ENCODE measurements at regions not wholly inside any gene's neighbourhood (a gene's known extent, or its start where the extent isn't known, plus 50 kb on each side); places are given as distances from the start of the nearest gene placed in this dataset.
"Not testable (repeated sequence)": the region's sequence is repeated elsewhere in the genome, so short reads cannot be mapped to it uniquely, and the experiment has no call there.

DNA sequence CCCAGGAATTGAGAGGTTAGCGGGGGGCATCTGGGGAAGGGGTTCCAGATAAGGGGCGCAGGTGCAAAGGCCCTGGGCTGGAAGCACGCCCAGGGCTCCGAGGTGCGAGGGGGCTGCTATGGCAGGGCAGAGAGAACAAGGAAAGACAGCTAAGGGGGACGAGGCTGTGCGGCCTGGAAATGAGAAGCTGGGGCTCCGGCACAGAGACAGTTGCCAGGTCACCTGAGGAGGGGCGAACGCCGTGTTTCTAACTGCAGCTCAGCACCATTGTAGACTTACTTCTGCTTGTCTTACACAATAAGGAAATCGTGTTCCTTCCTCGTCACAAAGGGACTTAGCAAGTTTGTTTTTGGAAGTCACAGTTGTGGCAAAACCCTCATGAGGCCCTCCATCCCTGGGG lies 68.9 kb upstream of the TBXT start:
- H3K4me3 ChIP-seq (ENCODE audit: low read depth in 1 of 2, low read length in 2 of 2) = no peak overlapping the region
- no peak overlapping the region for H3K9ac ChIP-seq (ENCODE audit: low read length)
- H3K27me3 ChIP-seq (ENCODE audit: control insufficient read depth in 1 of 2, insufficient read depth in 2 of 2, low read length in 2 of 2) = no peaks in the 10 kb centered on the region
- H3K9me3 ChIP-seq (ENCODE audit: low read length) = no peaks in the 10 kb centered on the region
- H3K27ac ChIP-seq (ENCODE audit: low read depth, low read length) = no peak overlapping the region
- H3K4me1 ChIP-seq (ENCODE audit: insufficient read depth, low read length) = no peaks in the 10 kb centered on the region
- no peaks in the 10 kb centered on the region for H3K36me3 ChIP-seq (ENCODE audit: insufficient read depth, low read length)

- Histone ChIP-seq H3K36me3 (ENCODE audit: insufficient read depth, low read length) (no peaks in the 10 kb centered on the region), H3K4me1 (ENCODE audit: insufficient read depth, low read length) (no peaks in the 10 kb centered on the region), H3K4me3 (ENCODE audit: low read depth in 1 of 2, low read length in 2 of 2) (no peak overlapping the region), H3K27me3 (ENCODE audit: control insufficient read depth in 1 of 2, insufficient read depth in 2 of 2, low read length in 2 of 2) (no peaks in the 10 kb centered on the region), H3K27ac (ENCODE audit: low read depth, low read length) (no peak overlapping the region), H3K9ac (ENCODE audit: low read length) (no peak overlapping the region), H3K9me3 (ENCODE audit: low read length) (no peaks in the 10 kb centered on the region)
These were observed 68.1 kb upstream of the TBXT start for GRCh38 chr6:166235666-166236292.

- peaks cover 10 to 13% of the 10 kb centered on the region in 2 donors for H3K27me3 ChIP-seq (ENCODE audit: control insufficient read depth in 1 of 2, insufficient read depth in 2 of 2, low read length in 2 of 2)
- H3K9me3 ChIP-seq (ENCODE audit: low read length) = not testable (repeated sequence)
These were observed 63.5 kb upstream of the TBXT start for GRCh38 chr6:166231181-166231580.

DNA sequence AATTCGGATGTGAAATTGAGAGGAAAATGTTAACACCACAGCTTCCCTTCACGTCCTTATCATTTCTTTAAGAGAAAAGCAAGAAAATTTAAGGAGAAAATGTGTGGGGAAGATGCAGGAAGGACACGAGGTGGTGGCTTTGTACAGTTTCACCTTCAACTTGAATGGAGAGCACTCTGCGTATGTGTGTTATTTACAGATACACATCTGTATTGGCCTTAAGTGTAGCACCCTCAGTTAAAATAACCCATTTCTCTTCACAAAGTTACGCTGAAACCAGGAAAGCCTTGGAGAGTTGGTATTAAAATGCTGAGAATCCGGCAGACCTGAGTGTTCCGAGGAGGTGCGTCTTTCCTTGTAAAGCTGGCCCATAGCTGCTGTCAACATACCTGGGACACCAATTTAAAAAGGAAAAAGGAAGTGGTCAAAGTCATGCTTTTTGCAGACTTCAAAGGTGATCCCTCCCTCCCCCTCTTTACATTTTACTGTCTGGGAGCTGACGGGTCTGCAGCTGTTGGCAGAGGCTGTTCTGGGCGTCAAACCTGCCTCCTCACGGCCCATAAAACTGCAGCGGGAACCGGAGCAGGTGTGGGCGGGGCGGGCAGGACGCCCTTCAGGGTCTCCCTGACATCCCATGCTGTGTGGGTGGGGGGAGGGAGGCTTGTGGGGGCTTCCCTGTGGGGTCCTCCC lies 61.3 kb upstream of the TBXT start:
- Histone ChIP-seq H3K36me3 (ENCODE audit: insufficient read depth, low read length) (no peaks in the 10 kb centered on the region), H3K27ac (ENCODE audit: low read depth, low read length) (no peak overlapping the region), H3K9me3 (ENCODE audit: low read length) (no peaks in the 10 kb centered on the region), H3K4me3 (ENCODE audit: low read depth in 1 of 2, low read length in 2 of 2) (no peak overlapping the region), H3K27me3 (ENCODE audit: control insufficient read depth in 1 of 2, insufficient read depth in 2 of 2, low read length in 2 of 2) (peaks cover 11 to 13% of the 10 kb centered on the region in 2 donors), H3K4me1 (ENCODE audit: insufficient read depth, low read length) (no peaks in the 10 kb centered on the region), H3K9ac (ENCODE audit: low read length) (no peak overlapping the region)

More at GRCh38 chr6:166231181-166231580, 63.5 kb upstream of the TBXT start:
- H3K4me3 ChIP-seq (ENCODE audit: low read depth in 1 of 2, low read length in 2 of 2); H3K36me3 ChIP-seq (ENCODE audit: insufficient read depth, low read length); H3K9ac ChIP-seq (ENCODE audit: low read length); H3K4me1 ChIP-seq (ENCODE audit: insufficient read depth, low read length); H3K27ac ChIP-seq (ENCODE audit: low read depth, low read length): not testable (repeated sequence)

- Histone ChIP-seq H3K4me1 (ENCODE audit: insufficient read depth, low read length) (no peaks in the 10 kb centered on the region), H3K27ac (ENCODE audit: low read depth, low read length) (no peak overlapping the region), H3K27me3 (ENCODE audit: control insufficient read depth in 1 of 2, insufficient read depth in 2 of 2, low read length in 2 of 2) (peaks cover 11 to 13% of the 10 kb centered on the region in 2 donors)
These were observed 60.8 kb upstream of the TBXT start for GRCh38 chr6:166228425-166228824.

GRCh38 chr6:166223079-166223478 lies 55.4 kb upstream of the TBXT start:
- H3K9ac ChIP-seq (ENCODE audit: low read length) = no peak overlapping the region
- H3K4me3 ChIP-seq (ENCODE audit: low read depth in 1 of 2, low read length in 2 of 2) = no peak overlapping the region
- no peaks in the 10 kb centered on the region for H3K9me3 ChIP-seq (ENCODE audit: low read length)
- no peaks in the 10 kb centered on the region for H3K4me1 ChIP-seq (ENCODE audit: insufficient read depth, low read length)
- H3K36me3 ChIP-seq (ENCODE audit: insufficient read depth, low read length) = no peaks in the 10 kb centered on the region
- H3K27ac ChIP-seq (ENCODE audit: low read depth, low read length) = no peak overlapping the region
- H3K27me3 ChIP-seq (ENCODE audit: control insufficient read depth in 1 of 2, insufficient read depth in 2 of 2, low read length in 2 of 2) = peaks cover 5 to 16% of the 10 kb centered on the region in 2 donors

More at GRCh38 chr6:166228425-166228824, 60.8 kb upstream of the TBXT start:
- Histone ChIP-seq H3K9me3 (ENCODE audit: low read length) (no peaks in the 10 kb centered on the region), H3K4me3 (ENCODE audit: low read depth in 1 of 2, low read length in 2 of 2) (no peak overlapping the region), H3K9ac (ENCODE audit: low read length) (no peak overlapping the region), H3K36me3 (ENCODE audit: insufficient read depth, low read length) (no peaks in the 10 kb centered on the region)

GRCh38 chr6:166222631-166223030 lies 55.0 kb upstream of the TBXT start:
- no peak overlapping the region for H3K4me3 ChIP-seq (ENCODE audit: low read depth in 1 of 2, low read length in 2 of 2)
- H3K27ac ChIP-seq (ENCODE audit: low read depth, low read length) = no peak overlapping the region
- H3K4me1 ChIP-seq (ENCODE audit: insufficient read depth, low read length) = no peaks in the 10 kb centered on the region
- H3K36me3 ChIP-seq (ENCODE audit: insufficient read depth, low read length) = no peaks in the 10 kb centered on the region
- no peak overlapping the region for H3K9ac ChIP-seq (ENCODE audit: low read length)
- peaks cover 1 to 12% of the 10 kb centered on the region in 2 donors for H3K27me3 ChIP-seq (ENCODE audit: control insufficient read depth in 1 of 2, insufficient read depth in 2 of 2, low read length in 2 of 2)
- H3K9me3 ChIP-seq (ENCODE audit: low read length) = no peaks in the 10 kb centered on the region

GRCh38 chr6:166221636-166222035 lies 54.0 kb upstream of the TBXT start:
- Histone ChIP-seq H3K27me3 (ENCODE audit: control insufficient read depth in 1 of 2, insufficient read depth in 2 of 2, low read length in 2 of 2) (peaks cover 0 to 12% of the 10 kb centered on the region in 2 donors), H3K36me3 (ENCODE audit: insufficient read depth, low read length) (no peaks in the 10 kb centered on the region), H3K4me3 (ENCODE audit: low read depth in 1 of 2, low read length in 2 of 2) (no peak overlapping the region)

DNA sequence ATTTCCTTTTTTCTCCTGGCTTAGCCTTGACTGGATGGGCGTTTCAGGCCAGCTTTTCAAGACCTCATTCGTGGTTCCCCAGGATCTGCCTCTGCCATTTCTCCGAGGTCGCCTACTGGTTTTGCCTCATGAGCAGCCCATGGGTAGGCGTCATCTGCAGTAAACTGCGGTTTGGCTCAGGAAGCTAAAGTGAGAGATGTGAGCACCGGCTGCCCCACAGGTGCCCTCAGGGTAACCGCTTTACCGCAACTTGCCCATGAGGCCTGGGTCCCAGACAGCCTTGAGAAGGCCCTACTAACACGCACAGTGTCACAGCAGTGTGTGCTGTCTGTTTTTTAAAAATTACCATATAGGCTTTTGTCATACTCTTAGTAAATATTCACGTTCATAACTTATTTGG lies 53.4 kb upstream of the TBXT start:
- Histone ChIP-seq H3K9me3 (ENCODE audit: low read length) (no peaks in the 10 kb centered on the region), H3K27ac (ENCODE audit: low read depth, low read length) (no peak overlapping the region), H3K36me3 (ENCODE audit: insufficient read depth, low read length) (no peaks in the 10 kb centered on the region), H3K4me3 (ENCODE audit: low read depth in 1 of 2, low read length in 2 of 2) (no peak overlapping the region), H3K4me1 (ENCODE audit: insufficient read depth, low read length) (no peaks in the 10 kb centered on the region), H3K27me3 (ENCODE audit: control insufficient read depth in 1 of 2, insufficient read depth in 2 of 2, low read length in 2 of 2) (peaks cover 0 to 6% of the 10 kb centered on the region in 2 donors), H3K9ac (ENCODE audit: low read length) (no peak overlapping the region)

More at GRCh38 chr6:166221636-166222035, 54.0 kb upstream of the TBXT start:
- Histone ChIP-seq H3K4me1 (ENCODE audit: insufficient read depth, low read length) (no peaks in the 10 kb centered on the region), H3K9me3 (ENCODE audit: low read length) (no peaks in the 10 kb centered on the region), H3K9ac (ENCODE audit: low read length) (no peak overlapping the region), H3K27ac (ENCODE audit: low read depth, low read length) (no peak overlapping the region)
